ENCODE measurements at regions not wholly inside any gene's neighbourhood (a gene's known extent, or its start where the extent isn't known, plus 50 kb on each side); places are given as distances from the start of the nearest gene placed in this dataset.
"Not testable (repeated sequence)": the region's sequence is repeated elsewhere in the genome, so short reads cannot be mapped to it uniquely, and the experiment has no call there.

- not testable (repeated sequence) for H3K4me1 Mint-ChIP-seq; H3K36me3 Mint-ChIP-seq (ENCODE audit: low read depth); H3K27me3 Mint-ChIP-seq (ENCODE audit: low read depth); H3K9me3 Mint-ChIP-seq
- H3K27ac Mint-ChIP-seq, result peak overlapping the region; percentile 96 to 97 (median 96)
- peak overlapping the region; percentile 93 to 95 (median 95) for H3K4me3 Mint-ChIP-seq
Measured at GRCh38 chr20:26010224-26010941, 313.7 kb upstream of the ZNF337 start.

- H3K9me3 Mint-ChIP-seq; H3K36me3 Mint-ChIP-seq (ENCODE audit: low read depth); H3K27me3 Mint-ChIP-seq (ENCODE audit: low read depth); H3K4me1 Mint-ChIP-seq: not testable (repeated sequence)
- Mint-ChIP-seq H3K4me3 (peak overlapping the region; percentile 93 to 95 (median 95)), H3K27ac (peak overlapping the region; percentile 96 to 97 (median 96))
Measured at GRCh38 chr20:26009402-26010223, 313.0 kb upstream of the ZNF337 start.

GRCh38 chr20:26008026-26008425, 311.4 kb upstream of the ZNF337 start:
- H3K4me3 Mint-ChIP-seq; H3K27me3 Mint-ChIP-seq (ENCODE audit: low read depth); H3K27ac Mint-ChIP-seq; H3K4me1 Mint-ChIP-seq; H3K9me3 Mint-ChIP-seq; H3K36me3 Mint-ChIP-seq (ENCODE audit: low read depth): not testable (repeated sequence)

GRCh38 chr20:26006164-26006563, 309.5 kb upstream of the ZNF337 start:
- H3K4me1 Mint-ChIP-seq; H3K36me3 Mint-ChIP-seq (ENCODE audit: low read depth); H3K4me3 Mint-ChIP-seq; H3K27me3 Mint-ChIP-seq (ENCODE audit: low read depth); H3K27ac Mint-ChIP-seq; H3K9me3 Mint-ChIP-seq: not testable (repeated sequence)

- not testable (repeated sequence) for H3K27me3 Mint-ChIP-seq (ENCODE audit: low read depth); H3K36me3 Mint-ChIP-seq (ENCODE audit: low read depth); H3K9me3 Mint-ChIP-seq; H3K27ac Mint-ChIP-seq; H3K4me1 Mint-ChIP-seq; H3K4me3 Mint-ChIP-seq
Measured at GRCh38 chr20:26003959-26004358, 307.3 kb upstream of the ZNF337 start.

GRCh38 chr20:25997367-25998038, 300.9 kb upstream of the ZNF337 start:
- not testable (repeated sequence) for H3K9me3 Mint-ChIP-seq; H3K36me3 Mint-ChIP-seq (ENCODE audit: low read depth); H3K4me3 Mint-ChIP-seq; H3K4me1 Mint-ChIP-seq; H3K27me3 Mint-ChIP-seq (ENCODE audit: low read depth); H3K27ac Mint-ChIP-seq

- Mint-ChIP-seq H3K36me3 (ENCODE audit: low read depth) (no peaks in the 10 kb centered on the region), H3K4me3 (no peak overlapping the region)
Measured at GRCh38 chr20:25992146-25992545, 295.5 kb upstream of the ZNF337 start.

GRCh38 chr20:25991756-25992130, 295.1 kb upstream of the ZNF337 start:
- Mint-ChIP-seq H3K4me1 (no peaks in the 10 kb centered on the region), H3K36me3 (ENCODE audit: low read depth) (no peaks in the 10 kb centered on the region), H3K4me3 (no peak overlapping the region), H3K9me3 (peaks cover 2% of the 10 kb centered on the region), H3K27me3 (ENCODE audit: low read depth) (no peaks in the 10 kb centered on the region), H3K27ac (no peak overlapping the region)
- TF ChIP-seq CTCF (IDR thresholded peaks at IDR 0.05; ENCODE audit: unreplicated experiment in 3 of 3), result no peak

More at GRCh38 chr20:25992146-25992545, 295.5 kb upstream of the ZNF337 start:
- Mint-ChIP-seq H3K27me3 (ENCODE audit: low read depth) (no peaks in the 10 kb centered on the region), H3K9me3 (peaks cover 2% of the 10 kb centered on the region), H3K4me1 (no peaks in the 10 kb centered on the region), H3K27ac (no peak overlapping the region)
- no peak for TF ChIP-seq CTCF (IDR thresholded peaks at IDR 0.05; ENCODE audit: unreplicated experiment in 3 of 3)

Data from nephron (organoid).